ENCODE measurements at regions not wholly inside any gene's neighbourhood (a gene's known extent, or its start where the extent isn't known, plus 50 kb on each side); places are given as distances from the start of the nearest gene placed in this dataset.

DNA sequence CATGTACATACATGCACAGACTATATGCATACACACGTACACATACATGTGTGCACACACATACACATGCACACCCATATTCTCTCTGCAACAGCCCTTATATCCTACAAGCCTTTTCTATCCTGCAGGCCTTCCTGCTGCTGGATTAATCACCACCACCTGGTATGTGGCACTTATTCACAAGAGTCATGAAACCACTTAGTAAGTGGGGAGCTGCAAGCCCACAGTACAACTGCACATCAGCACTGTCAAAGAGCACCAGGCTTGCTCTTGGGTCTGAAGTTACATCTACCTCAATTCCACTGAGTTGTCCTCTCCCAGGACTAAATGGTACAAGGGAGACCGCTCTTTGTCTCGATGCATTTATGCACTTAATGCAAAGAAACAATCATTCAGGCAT lies 233.2 kb downstream of the KLF13 start:
- CTCF ChIA-PET, result no interaction called here
- no peak for DNase-seq (ENCODE audit: extremely low spot score)
- TF ChIP-seq, protein P1, sequence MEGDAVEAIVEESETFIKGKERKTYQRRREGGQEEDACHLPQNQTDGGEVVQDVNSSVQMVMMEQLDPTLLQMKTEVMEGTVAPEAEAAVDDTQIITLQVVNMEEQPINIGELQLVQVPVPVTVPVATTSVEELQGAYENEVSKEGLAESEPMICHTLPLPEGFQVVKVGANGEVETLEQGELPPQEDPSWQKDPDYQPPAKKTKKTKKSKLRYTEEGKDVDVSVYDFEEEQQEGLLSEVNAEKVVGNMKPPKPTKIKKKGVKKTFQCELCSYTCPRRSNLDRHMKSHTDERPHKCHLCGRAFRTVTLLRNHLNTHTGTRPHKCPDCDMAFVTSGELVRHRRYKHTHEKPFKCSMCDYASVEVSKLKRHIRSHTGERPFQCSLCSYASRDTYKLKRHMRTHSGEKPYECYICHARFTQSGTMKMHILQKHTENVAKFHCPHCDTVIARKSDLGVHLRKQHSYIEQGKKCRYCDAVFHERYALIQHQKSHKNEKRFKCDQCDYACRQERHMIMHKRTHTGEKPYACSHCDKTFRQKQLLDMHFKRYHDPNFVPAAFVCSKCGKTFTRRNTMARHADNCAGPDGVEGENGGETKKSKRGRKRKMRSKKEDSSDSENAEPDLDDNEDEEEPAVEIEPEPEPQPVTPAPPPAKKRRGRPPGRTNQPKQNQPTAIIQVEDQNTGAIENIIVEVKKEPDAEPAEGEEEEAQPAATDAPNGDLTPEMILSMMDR (IDR thresholded peaks at IDR 0.05; ENCODE audit: control extremely low read depth, extremely low read depth, low read depth, missing control alignments), result no peak
- POLR2A ChIA-PET, result no interaction called here

DNA sequence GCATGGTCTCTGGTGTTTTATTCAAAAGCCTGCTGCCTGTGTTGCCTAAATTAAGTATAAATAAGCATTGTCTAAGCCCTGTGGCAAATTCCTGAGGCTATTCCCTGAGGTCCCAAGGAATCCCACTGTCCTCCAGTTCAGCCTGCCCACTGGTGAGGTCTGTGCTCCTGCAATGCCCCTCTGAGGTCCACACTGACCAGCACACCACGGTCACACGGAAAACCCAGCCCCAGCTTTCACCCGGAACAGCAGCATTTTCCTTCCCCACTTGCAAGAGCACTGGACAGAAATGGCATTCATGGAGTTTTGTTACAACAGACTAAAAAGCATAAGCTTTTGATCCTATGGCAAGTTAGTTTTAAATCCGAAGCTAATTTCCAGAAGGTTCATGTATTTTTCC lies 234.0 kb downstream of the KLF13 start:
- no peak for DNase-seq (ENCODE audit: extremely low spot score)
- TF ChIP-seq, protein P1 (IDR thresholded peaks at IDR 0.05; ENCODE audit: control extremely low read depth, extremely low read depth, low read depth, missing control alignments), result no peak
- POLR2A ChIA-PET, result no interaction called here
- CTCF ChIA-PET, result no interaction called here

DNA sequence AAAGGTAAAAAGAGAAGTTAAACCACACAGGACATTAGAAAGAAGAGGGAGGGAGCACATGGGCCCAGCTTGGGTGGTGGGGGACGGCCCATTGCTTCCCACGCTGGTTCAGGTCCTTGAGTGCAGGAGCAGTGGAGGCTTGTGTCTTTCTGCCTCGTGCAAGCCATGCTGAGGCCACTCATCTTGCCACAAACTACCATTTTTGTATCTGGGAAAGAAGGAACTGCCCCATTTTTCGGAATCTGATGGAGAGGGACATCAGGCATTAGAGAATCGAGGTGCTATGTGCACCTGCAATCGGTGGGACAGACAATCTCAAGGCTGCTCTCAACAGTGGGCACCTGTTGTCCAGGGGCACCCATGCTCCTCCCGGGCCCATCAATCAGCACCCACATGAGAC lies 234.5 kb downstream of the KLF13 start:
- DNase-seq (ENCODE audit: extremely low spot score), result no peak
- TF ChIP-seq, protein P1 (IDR thresholded peaks at IDR 0.05; ENCODE audit: control extremely low read depth, extremely low read depth, low read depth, missing control alignments), result no peak
- ChIA-PET CTCF (no interaction called here), POLR2A (no interaction called here)

DNA sequence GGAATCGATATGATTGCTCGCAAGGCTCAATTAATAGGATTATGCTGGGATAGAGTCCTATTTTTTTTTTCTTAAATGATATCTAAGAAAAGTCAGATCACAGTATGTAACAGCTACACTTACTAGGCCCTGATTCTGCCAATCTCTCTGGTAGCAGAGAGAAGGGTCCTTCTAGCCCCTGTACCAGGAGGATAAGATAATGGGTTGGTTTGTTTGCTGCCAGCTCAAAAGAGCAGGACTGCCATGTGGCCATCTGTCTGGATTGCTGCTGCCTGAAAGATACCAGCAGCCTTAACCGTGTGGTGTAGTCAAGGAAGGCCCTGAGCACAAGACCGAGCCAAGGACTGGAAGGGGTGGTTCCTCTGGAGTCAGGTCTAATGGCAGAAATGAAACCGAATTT lies 236.4 kb downstream of the KLF13 start:
- no peak for DNase-seq (ENCODE audit: extremely low spot score)
- POLR2A ChIA-PET, result interaction anchor here (0.5 kb wide), 1 partner anchor 258 kb away, joined by 5 read pairs; no protein-coding TSS in a partner anchor
- TF ChIP-seq, protein P1 (IDR thresholded peaks at IDR 0.05; ENCODE audit: control extremely low read depth, extremely low read depth, low read depth, missing control alignments), result no peak
- CTCF ChIA-PET, result interaction anchor here (1.5 kb wide), 1 partner anchor 16 kb away, joined by 5 read pairs; no protein-coding TSS in a partner anchor

DNA sequence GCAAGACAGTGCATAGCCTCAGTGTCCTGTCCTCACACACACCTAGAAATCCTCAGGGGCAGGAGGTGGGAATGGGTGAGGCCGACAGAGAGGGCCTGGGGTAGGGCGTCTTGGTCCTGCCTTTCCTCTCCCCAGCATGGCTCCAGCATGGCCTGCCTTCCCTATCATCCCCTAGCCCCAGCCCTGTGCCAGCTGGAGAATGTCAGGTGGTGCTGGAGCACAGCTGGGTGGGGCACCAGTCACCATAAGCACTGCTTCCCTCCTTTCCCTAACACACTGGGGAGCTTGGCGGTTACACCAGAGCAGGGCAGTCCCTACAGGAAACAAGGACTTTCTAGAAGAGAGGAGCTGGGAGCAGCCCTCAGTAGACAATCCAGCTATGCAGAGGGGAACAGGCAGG lies 236.8 kb downstream of the KLF13 start:
- TF ChIP-seq, protein P1 (IDR thresholded peaks at IDR 0.05; ENCODE audit: control extremely low read depth, extremely low read depth, low read depth, missing control alignments), result no peak
- ChIA-PET POLR2A (interaction anchor here (0.5 kb wide), 1 partner anchor 257 kb away, joined by 5 read pairs; no protein-coding TSS in a partner anchor), CTCF (interaction anchor here (1.5 kb wide), 1 partner anchor 16 kb away, joined by 5 read pairs; no protein-coding TSS in a partner anchor)
- DNase-seq (ENCODE audit: extremely low spot score), result no peak

DNA sequence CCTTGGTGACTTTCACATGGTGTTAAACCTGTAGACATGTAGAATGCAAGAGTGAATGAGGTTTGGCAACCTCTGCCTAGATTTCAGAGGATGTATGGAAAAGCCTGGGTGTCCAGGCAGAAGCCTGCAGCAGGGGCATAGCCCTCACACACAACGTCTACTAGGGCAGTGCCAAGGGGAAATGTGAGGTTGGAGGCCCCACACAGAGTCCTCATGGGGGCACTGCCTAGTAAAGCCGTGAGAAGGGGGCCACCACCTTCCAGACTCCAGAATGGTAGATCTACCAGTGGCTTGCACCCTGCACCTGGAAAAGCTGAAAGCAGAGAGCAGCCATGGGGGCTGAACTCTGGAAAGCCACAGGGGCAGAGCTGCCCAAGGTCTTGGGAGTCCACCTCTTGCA lies 241.2 kb downstream of the KLF13 start:
- POLR2A ChIA-PET, result no interaction called here
- CTCF ChIA-PET, result interaction anchor here (1.5 kb wide), 1 partner anchor 9 kb away, joined by 3 read pairs; no protein-coding TSS in a partner anchor

More for the DNA sequence above, 241.2 kb downstream of the KLF13 start:
- TF ChIP-seq, protein P1 (IDR thresholded peaks at IDR 0.05; ENCODE audit: control extremely low read depth, extremely low read depth, low read depth, missing control alignments), result no peak
- no peak for DNase-seq (ENCODE audit: extremely low spot score)

All from GM10248 (cell line).